Stomach (tissue), 8 donors: ENCODE measurements at regions not wholly inside any gene's neighbourhood (a gene's known extent, or its start where the extent isn't known, plus 50 kb on each side); places are given as distances from the start of the nearest gene placed in this dataset.

Source experiments
- DNase-seq, 2 donors: peaks; one replicate each; pipeline versions ENCODE4 v3.0.0 to v3.0.0-alpha.2; 2013 to 2019
- H3K27ac ChIP-seq, 5 donors: fragments of 200-600 bp in 4 of 5; sonication (generic) in 4 of 5; one replicate each; pipeline ENCODE4 v1.5.1; 2013 to 2019; ENCODE audit warnings: mild to moderate bottlenecking in 1 of 5, moderate library complexity in 1 of 5
- H3K27me3 ChIP-seq, 3 donors: fragments of 200-600 bp; sonication (generic); one replicate each; pipeline ENCODE4 v1.5.1; 2017 to 2019; ENCODE audit warnings: mixed run types in 1 of 3
- H3K36me3 ChIP-seq, 4 donors: fragments of 200-600 bp; sonication (generic); 1 replicate in 3 of 4; 2 replicates in 1 of 4; pipeline ENCODE4 v1.5.1; 2016 to 2019
- H3K4me1 ChIP-seq, 4 donors: fragments of 200-600 bp; sonication (generic); one replicate each; pipeline ENCODE4 v1.5.1; 2016 to 2019
- H3K4me3 ChIP-seq, 4 donors: fragments of 200-600 bp; sonication (generic) in 3 of 4; one replicate each; pipeline ENCODE4 v1.5.1; 2016 to 2019; ENCODE audit warnings: mild to moderate bottlenecking in 1 of 4
- H3K9me3 ChIP-seq, 4 donors: fragments of 200-600 bp; sonication (generic); one replicate each; pipeline ENCODE4 v1.5.1; 2016 to 2019
- EP300 ChIP-seq: sonication (generic); formaldehyde crosslinking; IDR thresholded peaks from one replicate; pipeline ENCODE4 v1.6.1; 2017; ENCODE audit warnings: antibody characterized with exemption
- POLR2A ChIP-seq, 4 donors: fragments of 450-650 bp; IDR thresholded peaks; one replicate each; pipeline ENCODE4 v1.6.1; 2016; ENCODE audit warnings: antibody characterized with exemption in 4 of 4, control low read depth in 2 of 4, mild to moderate bottlenecking in 1 of 4, moderate library complexity in 1 of 4
- POLR2AphosphoS5 ChIP-seq, 3 donors: sonication (generic); formaldehyde crosslinking; IDR thresholded peaks; one replicate each; pipeline ENCODE4 v1.6.1; 2016; ENCODE audit warnings: antibody characterized with exemption in 3 of 3
- WGBS, 5 donors: extraction: QIAGEN DNeasy Blood & Tissue Kit in 3 of 5; methylation state at CpG; one replicate each; pipeline versions ENCODE4 v1.1.5 to v1.1.7; 2013 to 2018; 5-methylcytosine and 5-hydroxymethylcytosine counted together
- intact Hi-C: fragments of 100-400 bp; cut with DNase I; formaldehyde crosslinking; loops from one replicate; pipeline ENCODE4 v1.15.1; 2023; ENCODE audit warnings: low total_unique reads
- TF ChIP-seq, protein P1 (sequence below), 7 experiments: fragments of 450-650 bp in 4 of 7; fragments of 200-600 bp in 3 of 7; sonication (generic) in 3 of 7; IDR thresholded peaks; one replicate each; pipeline ENCODE4 v1.5.1; 2016 to 2019; ENCODE audit warnings: antibody characterized with exemption in 7 of 7, control low read depth in 2 of 7, mild to moderate bottlenecking in 1 of 7
- donor health status: healthy with polysubstance abuse.
- donor health status: Bipolar disorder and iron deficiency.
- donor health status: healthy.

DNA sequence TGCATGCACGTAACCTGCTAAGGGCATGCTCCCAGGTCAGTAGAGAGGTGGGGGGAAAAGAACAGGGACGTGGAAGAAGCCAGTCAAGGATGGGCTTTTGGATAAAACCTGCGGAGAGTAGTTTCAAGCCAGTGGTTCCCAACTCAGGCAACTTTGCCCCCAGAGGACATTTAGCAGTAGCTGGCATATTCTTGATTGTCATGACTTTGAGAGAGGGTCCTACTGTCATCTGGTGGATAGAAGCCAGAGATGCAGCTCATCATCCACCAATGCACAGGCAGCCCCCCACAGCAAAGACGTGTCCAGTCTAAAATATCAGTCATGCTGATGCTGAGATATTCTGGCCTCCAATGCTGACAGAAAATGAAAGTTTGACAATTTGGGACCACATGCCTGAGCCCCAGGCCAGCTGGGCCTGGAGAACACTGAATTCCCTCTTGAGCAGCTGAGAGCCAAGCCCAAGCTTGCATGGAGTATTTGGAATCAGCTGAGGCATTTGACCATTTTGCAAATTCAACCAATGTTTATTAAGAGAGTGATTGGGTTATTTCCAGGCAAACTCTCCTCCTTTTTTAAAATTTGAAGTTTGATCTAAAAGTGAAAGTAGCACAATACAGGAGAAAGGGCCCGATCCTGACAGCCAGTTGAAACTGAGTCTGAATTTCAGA is 110.0 kb upstream of the C7orf33 start:
- peaks cover 0 to 15% (median 3%) of the 10 kb centered on the region in 4 donors for H3K4me1 ChIP-seq
- peak in 1 of 2 donors; percentile 29 for DNase-seq
- WGBS, 5 donors: 82 to 87% (median 85%) methylated on average over 5 of the region's 5 CpGs
- no peak for TF ChIP-seq POLR2AphosphoS5 (IDR thresholded peaks at IDR 0.05)
- TF ChIP-seq, protein P1, sequence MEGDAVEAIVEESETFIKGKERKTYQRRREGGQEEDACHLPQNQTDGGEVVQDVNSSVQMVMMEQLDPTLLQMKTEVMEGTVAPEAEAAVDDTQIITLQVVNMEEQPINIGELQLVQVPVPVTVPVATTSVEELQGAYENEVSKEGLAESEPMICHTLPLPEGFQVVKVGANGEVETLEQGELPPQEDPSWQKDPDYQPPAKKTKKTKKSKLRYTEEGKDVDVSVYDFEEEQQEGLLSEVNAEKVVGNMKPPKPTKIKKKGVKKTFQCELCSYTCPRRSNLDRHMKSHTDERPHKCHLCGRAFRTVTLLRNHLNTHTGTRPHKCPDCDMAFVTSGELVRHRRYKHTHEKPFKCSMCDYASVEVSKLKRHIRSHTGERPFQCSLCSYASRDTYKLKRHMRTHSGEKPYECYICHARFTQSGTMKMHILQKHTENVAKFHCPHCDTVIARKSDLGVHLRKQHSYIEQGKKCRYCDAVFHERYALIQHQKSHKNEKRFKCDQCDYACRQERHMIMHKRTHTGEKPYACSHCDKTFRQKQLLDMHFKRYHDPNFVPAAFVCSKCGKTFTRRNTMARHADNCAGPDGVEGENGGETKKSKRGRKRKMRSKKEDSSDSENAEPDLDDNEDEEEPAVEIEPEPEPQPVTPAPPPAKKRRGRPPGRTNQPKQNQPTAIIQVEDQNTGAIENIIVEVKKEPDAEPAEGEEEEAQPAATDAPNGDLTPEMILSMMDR (IDR thresholded peaks at IDR 0.05): no peak
- no peak for TF ChIP-seq EP300
- TF ChIP-seq POLR2A (IDR thresholded peaks at IDR 0.05): no peak
- no peaks in the 10 kb centered on the region for H3K9me3 ChIP-seq
- no peak overlapping the region for H3K27ac ChIP-seq
- no peaks in the 10 kb centered on the region for H3K27me3 ChIP-seq
- intact Hi-C loops: no loop called here
- no peaks in the 10 kb centered on the region for H3K36me3 ChIP-seq
- H3K4me3 ChIP-seq: no peak overlapping the region

DNA sequence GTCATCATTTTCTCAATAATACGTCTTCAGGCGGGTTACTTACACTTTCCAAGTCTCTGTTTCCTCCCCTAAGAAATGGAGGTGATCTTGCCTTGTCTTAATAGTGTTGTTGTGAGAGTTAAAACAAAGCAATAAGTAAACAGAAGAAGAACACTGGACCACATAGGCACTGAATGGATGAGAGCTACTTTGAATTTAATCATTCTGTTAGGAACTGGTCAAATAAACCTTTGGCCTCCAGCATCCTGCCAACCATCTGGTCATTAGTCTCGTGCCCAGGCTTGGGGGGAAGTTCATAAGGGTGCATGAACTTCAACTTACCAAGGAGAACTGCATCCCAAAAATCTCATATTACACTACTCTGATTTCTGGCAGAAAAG is 109.4 kb upstream of the C7orf33 start:
- Histone ChIP-seq H3K27ac (no peak overlapping the region), H3K9me3 (no peaks in the 10 kb centered on the region), H3K4me1 (peaks cover 0 to 16% (median 3%) of the 10 kb centered on the region in 4 donors), H3K4me3 (no peak overlapping the region), H3K27me3 (no peaks in the 10 kb centered on the region), H3K36me3 (no peaks in the 10 kb centered on the region)
- DNase-seq: no peak
- 48 to 65% (median 59%) methylated on average over 3 of the region's 3 CpGs for WGBS, 5 donors
- intact Hi-C loops: no loop called here
- no peak for TF ChIP-seq POLR2AphosphoS5 (IDR thresholded peaks at IDR 0.05)
- no peak for TF ChIP-seq POLR2A (IDR thresholded peaks at IDR 0.05)
- TF ChIP-seq, protein P1 (IDR thresholded peaks at IDR 0.05): no peak
- no peak for TF ChIP-seq EP300

DNA sequence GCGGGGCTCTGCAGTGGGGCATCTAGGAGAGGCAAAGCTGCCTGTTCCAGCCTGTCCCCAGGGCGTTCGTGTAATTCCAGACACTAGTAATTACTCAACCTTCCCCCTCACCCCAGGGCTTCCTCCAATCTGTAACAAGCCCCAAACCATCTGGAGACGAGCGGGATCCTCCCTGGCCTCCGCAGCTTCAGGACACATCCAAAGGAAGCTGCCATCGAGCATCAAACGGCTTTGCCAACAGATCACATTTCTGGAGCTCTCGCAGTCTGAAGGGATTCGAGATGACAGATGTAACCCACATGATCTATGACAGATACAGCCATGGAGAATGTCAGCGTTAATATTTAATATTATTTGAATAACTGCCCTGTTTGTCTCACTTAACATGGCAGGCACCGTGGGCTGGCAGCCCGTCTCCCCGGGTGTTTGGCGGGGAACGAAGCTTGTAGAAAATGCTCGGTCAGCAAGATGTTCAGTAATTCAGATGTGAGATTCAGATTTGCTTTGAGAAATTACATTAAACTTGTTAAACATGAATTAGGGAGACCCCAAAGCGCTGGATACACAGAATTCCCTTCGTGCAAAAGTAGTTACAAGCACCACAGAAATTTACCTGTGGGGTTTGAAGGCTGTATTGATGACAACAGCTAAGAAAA is 108.5 kb upstream of the C7orf33 start:
- intact Hi-C loops: no loop called here
- no peak for DNase-seq
- Histone ChIP-seq H3K27me3 (no peaks in the 10 kb centered on the region), H3K9me3 (no peaks in the 10 kb centered on the region), H3K4me3 (no peak overlapping the region), H3K4me1 (peaks cover 0 to 16% (median 3%) of the 10 kb centered on the region in 4 donors), H3K36me3 (no peaks in the 10 kb centered on the region), H3K27ac (no peak overlapping the region)
- TF ChIP-seq POLR2A (IDR thresholded peaks at IDR 0.05) (no peak), EP300 (no peak), POLR2AphosphoS5 (IDR thresholded peaks at IDR 0.05) (no peak)
- TF ChIP-seq, protein P1 (IDR thresholded peaks at IDR 0.05): no peak
- WGBS, 5 donors: 72 to 86% (median 82%) methylated on average over 19 of the region's 19 CpGs

DNA sequence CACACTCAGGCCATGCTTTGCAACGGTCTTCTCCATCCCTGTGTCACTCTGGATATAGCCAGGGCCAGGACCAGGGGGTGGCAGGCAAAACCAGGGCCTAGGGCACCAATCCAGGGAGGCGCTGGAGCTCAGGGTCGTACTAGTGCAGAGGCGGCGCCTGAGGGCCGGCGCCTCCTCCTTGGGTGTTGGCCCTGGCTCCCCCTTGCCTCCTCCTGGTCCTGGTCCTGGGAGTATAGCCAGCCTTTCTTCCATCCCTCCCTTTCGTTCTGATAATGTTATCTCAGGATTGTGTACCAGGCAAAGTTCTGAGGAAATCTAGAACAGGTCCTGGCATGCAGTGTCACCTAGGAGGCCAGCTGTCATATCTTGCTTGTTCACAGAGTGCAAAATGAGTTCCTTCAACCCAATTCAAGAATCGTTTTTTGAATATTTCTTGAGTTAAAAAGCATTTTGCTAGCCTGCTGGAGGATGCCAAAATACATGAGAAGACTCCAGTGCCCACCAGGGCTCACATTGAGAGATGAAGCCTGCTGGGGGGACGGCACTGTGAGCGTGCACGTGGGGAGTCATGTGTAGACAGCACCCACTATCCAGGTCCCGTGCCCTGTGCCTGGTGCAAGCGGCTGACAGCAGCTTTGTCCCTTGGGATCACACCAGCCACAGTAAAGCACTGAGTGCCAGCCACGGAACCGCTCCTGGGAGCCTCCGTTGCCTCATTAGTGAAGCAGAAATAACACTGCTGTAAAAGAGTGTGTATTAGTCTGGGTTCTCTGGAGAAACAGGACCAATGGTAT is 106.9 kb upstream of the C7orf33 start:
- H3K9me3 ChIP-seq: no peaks in the 10 kb centered on the region
- intact Hi-C loops: no loop called here
- 52 to 73% (median 62%) methylated on average over 15 to 17 of the region's 17 CpGs for WGBS, 5 donors
- H3K4me1 ChIP-seq: peaks cover 0 to 16% (median 3%) of the 10 kb centered on the region in 4 donors
- DNase-seq: peak in 1 of 2 donors; percentile 36
- no peak overlapping the region for H3K27ac ChIP-seq
- no peak overlapping the region for H3K4me3 ChIP-seq
- no peaks in the 10 kb centered on the region for H3K36me3 ChIP-seq
- H3K27me3 ChIP-seq: peaks cover 0 to 4% (median 0%) of the 10 kb centered on the region in 3 donors
- TF ChIP-seq EP300 (no peak), POLR2AphosphoS5 (IDR thresholded peaks at IDR 0.05) (peak in 1 of 3 donors; percentile 8), POLR2A (IDR thresholded peaks at IDR 0.05) (no peak)
- TF ChIP-seq, protein P1 (IDR thresholded peaks at IDR 0.05): no peak
